MCF 10A (cell line): ENCODE measurements at regions not wholly inside any gene's neighbourhood (a gene's known extent, or its start where the extent isn't known, plus 50 kb on each side); places are given as distances from the start of the nearest gene placed in this dataset.

ENCODE experiments used
- BruUV-seq: library from RNA; stranded (reverse); fragments of 400-500 nt; replicated peaks from 2 replicates; lab custom pipeline; 2021; lab: Mats Ljungman, UMichigan
- CTCF ChIA-PET: fragments of 300-600 bp; sonication (Branson Sonifier 250); formaldehyde crosslinking; extraction: SDS; loops from one replicate; lab custom pipeline; 2021; ENCODE audit warnings: antibody characterized with exemption, inconsistent platforms; lab: Yijun Ruan, JAX
- POLR2A ChIA-PET: fragments of 300-600, 350-650 bp; sonication (Branson Sonifier 250); formaldehyde crosslinking; extraction: SDS; loops from one replicate; lab custom pipeline; 2020; ENCODE audit warnings: antibody characterized with exemption, inconsistent platforms; lab: Yijun Ruan, JAX
- DNase-seq: peaks from one replicate; pipeline ENCODE4 v3.0.0-alpha.2; 2018; ENCODE audit not compliant: unreplicated experiment
- H3K27ac Mint-ChIP-seq: one replicate; pipeline ENCODE4 v1.8.0; 2022; ENCODE audit warnings: mild to moderate bottlenecking, low read depth, mixed read lengths; ENCODE audit not compliant: unreplicated experiment
- H3K27me3 Mint-ChIP-seq: one replicate; pipeline ENCODE4 v1.8.0; 2022; ENCODE audit warnings: mixed read lengths; ENCODE audit not compliant: insufficient read depth, unreplicated experiment
- H3K36me3 Mint-ChIP-seq: one replicate; pipeline ENCODE4 v1.8.0; 2022; ENCODE audit warnings: mild to moderate bottlenecking, moderate library complexity, mixed read lengths; ENCODE audit not compliant: insufficient read depth, unreplicated experiment
- H3K4me1 Mint-ChIP-seq: one replicate; pipeline ENCODE4 v1.8.0; 2022; ENCODE audit warnings: mixed read lengths; ENCODE audit not compliant: insufficient read depth, unreplicated experiment
- H3K4me3 Mint-ChIP-seq: one replicate; pipeline ENCODE4 v1.8.0; 2022; ENCODE audit warnings: mild to moderate bottlenecking, moderate library complexity, mixed read lengths; ENCODE audit not compliant: unreplicated experiment
- H3K9me3 Mint-ChIP-seq: one replicate; pipeline ENCODE4 v1.8.0; 2022; ENCODE audit warnings: mixed read lengths; ENCODE audit not compliant: unreplicated experiment
- CTCF ChIP-seq: fragments of 200-600 bp; IDR thresholded peaks from one replicate; pipeline ENCODE4 v1.8.0; 2022; ENCODE audit warnings: antibody characterized with exemption, mild to moderate bottlenecking; ENCODE audit not compliant: unreplicated experiment
- intact Hi-C: fragments of 100-400 bp; cut with micrococcal nuclease; formaldehyde crosslinking; loops from 2 replicates; pipeline ENCODE4 v1.14.1; 2022

GRCh38 chr10:131776496-131776895 is 124.3 kb upstream of the PPP2R2D start:
- no peak for DNase-seq

GRCh38 chr10:131777162-131777561 is 123.6 kb upstream of the PPP2R2D start:
- Mint-ChIP-seq H3K36me3 (no peaks in the 10 kb centered on the region), H3K9me3 (peaks cover 35% of the 10 kb centered on the region), H3K27ac (peak overlapping the region; percentile 60), H3K4me3 (no peak overlapping the region), H3K4me1 (no peaks in the 10 kb centered on the region), H3K27me3 (no peaks in the 10 kb centered on the region)
- intact Hi-C loops, result no loop called here
- no peak for DNase-seq
- no peak for TF ChIP-seq CTCF
- POLR2A ChIA-PET, result no interaction called here
- BruUV-seq, result no TSS peak
- CTCF ChIA-PET, result interaction anchor here (0.5 to 1.7 kb wide), 3 partner anchors 10 to 1161 kb away, joined by 3 read pairs; no protein-coding TSS in a partner anchor

More at GRCh38 chr10:131776496-131776895, 124.3 kb upstream of the PPP2R2D start:
- CTCF ChIA-PET, result interaction anchor here (1.7 kb wide), 1 partner anchor 11 kb away, joined by 3 read pairs; no protein-coding TSS in a partner anchor
- H3K36me3 Mint-ChIP-seq, result no peaks in the 10 kb centered on the region
- TF ChIP-seq CTCF, result no peak
- POLR2A ChIA-PET, result no interaction called here
- BruUV-seq, result no TSS peak
- H3K27ac Mint-ChIP-seq, result no peak overlapping the region
- H3K4me1 Mint-ChIP-seq, result no peaks in the 10 kb centered on the region
- peaks cover 28% of the 10 kb centered on the region for H3K9me3 Mint-ChIP-seq
- H3K4me3 Mint-ChIP-seq, result no peak overlapping the region
- H3K27me3 Mint-ChIP-seq, result no peaks in the 10 kb centered on the region
- intact Hi-C loops, result no loop called here

GRCh38 chr10:131777921-131778320 is 122.9 kb upstream of the PPP2R2D start:
- Mint-ChIP-seq H3K4me3 (no peak overlapping the region), H3K27me3 (no peaks in the 10 kb centered on the region)

GRCh38 chr10:131778385-131778784 is 122.4 kb upstream of the PPP2R2D start:
- intact Hi-C loops, result no loop called here

More at GRCh38 chr10:131777921-131778320, 122.9 kb upstream of the PPP2R2D start:
- peaks cover 42% of the 10 kb centered on the region for H3K9me3 Mint-ChIP-seq
- POLR2A ChIA-PET, result no interaction called here
- peak overlapping the region; percentile 60 for H3K27ac Mint-ChIP-seq
- no peaks in the 10 kb centered on the region for H3K4me1 Mint-ChIP-seq
- intact Hi-C loops, result no loop called here
- no peak for DNase-seq
- TF ChIP-seq CTCF, result no peak
- CTCF ChIA-PET, result interaction anchor here (1.0 to 1.7 kb wide), 2 partner anchors 10 to 14 kb away, joined by 3 read pairs; no protein-coding TSS in a partner anchor
- BruUV-seq, result no TSS peak
- no peaks in the 10 kb centered on the region for H3K36me3 Mint-ChIP-seq

More at GRCh38 chr10:131778385-131778784, 122.4 kb upstream of the PPP2R2D start:
- Mint-ChIP-seq H3K9me3 (peaks cover 47% of the 10 kb centered on the region), H3K36me3 (no peaks in the 10 kb centered on the region), H3K4me1 (no peaks in the 10 kb centered on the region), H3K4me3 (no peak overlapping the region), H3K27me3 (no peaks in the 10 kb centered on the region), H3K27ac (no peak overlapping the region)
- CTCF ChIA-PET, result no interaction called here
- no TSS peak for BruUV-seq
- POLR2A ChIA-PET, result no interaction called here
- no peak for DNase-seq
- no peak for TF ChIP-seq CTCF
